Ovary (tissue), 7 donors: ENCODE measurements at regions not wholly inside any gene's neighbourhood (a gene's known extent, or its start where the extent isn't known, plus 50 kb on each side); places are given as distances from the start of the nearest gene placed in this dataset.

Experiments used
- DNase-seq, 5 donors: peaks; one replicate each; pipeline ENCODE4 v3.0.0-alpha.2; 2019 to 2020
- H3K27ac ChIP-seq, 2 donors: fragments of 200-600 bp; one replicate each; pipeline versions ENCODE4 v1.5.1 to v1.8.0; 2019 to 2022
- H3K27me3 ChIP-seq: fragments of 200-600 bp; one replicate; pipeline ENCODE4 v1.8.0; 2022
- H3K36me3 ChIP-seq: fragments of 200-600 bp; sonication (generic); one replicate; pipeline ENCODE4 v1.5.1; 2019
- H3K4me1 ChIP-seq: one replicate; pipeline ENCODE4 v1.8.1; 2013; ENCODE audit warnings: mild to moderate bottlenecking, moderate library complexity; ENCODE audit not compliant: insufficient read depth
- H3K4me3 ChIP-seq: fragments of 200-600 bp; sonication (generic); one replicate; pipeline ENCODE4 v1.5.1; 2017
- H3K9me3 ChIP-seq, 2 donors: fragments of 200-600 bp in 1 of 2; sonication (generic) in 1 of 2; one replicate each; pipeline versions ENCODE4 v1.5.1 to v1.8.1; 2013 to 2019; ENCODE audit warnings: mild to moderate bottlenecking in 1 of 2, moderate library complexity in 1 of 2
- CTCF ChIP-seq, 3 donors: fragments of 450-650 bp in 2 of 3; fragments of 200-600 bp in 1 of 3; IDR thresholded peaks; one replicate each; pipeline versions ENCODE4 v1.5.1 to v1.8.0; 2016 to 2022; ENCODE audit warnings: antibody characterized with exemption in 3 of 3, mild to moderate bottlenecking in 1 of 3
- EP300 ChIP-seq: sonication (generic); formaldehyde crosslinking; IDR thresholded peaks from one replicate; pipeline ENCODE4 v1.6.1; 2017; ENCODE audit warnings: antibody characterized with exemption
- POLR2A ChIP-seq: fragments of 450-650 bp; IDR thresholded peaks from one replicate; pipeline ENCODE4 v1.6.1; 2017; ENCODE audit warnings: antibody characterized with exemption, mild to moderate bottlenecking, moderate library complexity
- WGBS, 3 donors: extraction: QIAGEN DNeasy Blood & Tissue Kit in 1 of 3; methylation state at CpG; one replicate each; pipeline versions ENCODE4 v1.1.5 to v1.1.7; 2013 to 2017; 5-methylcytosine and 5-hydroxymethylcytosine counted together
- intact Hi-C, 4 donors: fragments of 100-400 bp; cut with DNase I; formaldehyde crosslinking; loops; one replicate each; pipeline versions ENCODE4 v1.11.0 to v1.15.1; 2022 to 2023
- donor health status: DM: no; HTN: no; CAD: no; lungs with moderate emphysema.
- donor health status: DM: no; HTN: no; CAD: no.
- donor health status: Bipolar disorder and iron deficiency.
- donor health status: DM: no; HTN: no; CAD: no.
- donor health status: DM: yes; HTN: yes; CAD: no.

DNA sequence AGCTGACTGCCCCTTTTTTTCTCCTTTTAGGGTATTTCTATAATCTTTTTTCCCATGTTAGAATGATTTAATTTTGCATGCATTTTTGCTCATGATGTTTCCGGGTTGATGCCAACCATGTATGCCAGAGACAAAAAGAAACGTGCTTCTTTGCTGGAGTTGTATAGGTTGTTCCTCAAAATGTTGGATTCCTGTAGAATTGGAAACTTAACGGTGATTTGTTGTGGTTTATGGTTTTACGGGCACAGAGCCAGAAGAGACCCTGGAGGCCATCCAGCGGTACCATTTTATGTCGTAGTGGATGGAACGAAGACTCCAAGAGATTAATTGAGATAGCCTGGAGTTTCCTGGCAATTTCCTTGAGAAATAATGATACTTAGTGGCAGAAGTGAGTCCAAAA, 481.5 kb upstream of the RGMA start:
- no peak for DNase-seq
- Histone ChIP-seq H3K36me3 (no peaks in the 10 kb centered on the region), H3K9me3 (no peaks in the 10 kb centered on the region), H3K4me1 (no peaks in the 10 kb centered on the region), H3K27ac (no peak overlapping the region), H3K4me3 (no peak overlapping the region), H3K27me3 (no peaks in the 10 kb centered on the region)
- WGBS, 3 donors, result 73 to 77% (median 77%) methylated on average over 7 of the region's 7 CpGs
- TF ChIP-seq CTCF (IDR thresholded peaks at IDR 0.05) (no peak), POLR2A (no peak), EP300 (no peak)
- intact Hi-C loops, result no loop called here

GRCh38 chr15:93566762-93567161, 477.8 kb upstream of the RGMA start:
- WGBS, 3 donors, result 74 to 81% (median 78%) methylated on average over 3 of the region's 3 CpGs
- Histone ChIP-seq H3K27me3 (no peaks in the 10 kb centered on the region), H3K4me1 (peaks cover 1% of the 10 kb centered on the region), H3K27ac (no peak overlapping the region), H3K36me3 (no peaks in the 10 kb centered on the region), H3K9me3 (no peaks in the 10 kb centered on the region), H3K4me3 (no peak overlapping the region)
- DNase-seq, result no peak
- intact Hi-C loops, result no loop called here
- TF ChIP-seq POLR2A, result no peak
- no peak for TF ChIP-seq EP300
- TF ChIP-seq CTCF (IDR thresholded peaks at IDR 0.05), result no peak

DNA sequence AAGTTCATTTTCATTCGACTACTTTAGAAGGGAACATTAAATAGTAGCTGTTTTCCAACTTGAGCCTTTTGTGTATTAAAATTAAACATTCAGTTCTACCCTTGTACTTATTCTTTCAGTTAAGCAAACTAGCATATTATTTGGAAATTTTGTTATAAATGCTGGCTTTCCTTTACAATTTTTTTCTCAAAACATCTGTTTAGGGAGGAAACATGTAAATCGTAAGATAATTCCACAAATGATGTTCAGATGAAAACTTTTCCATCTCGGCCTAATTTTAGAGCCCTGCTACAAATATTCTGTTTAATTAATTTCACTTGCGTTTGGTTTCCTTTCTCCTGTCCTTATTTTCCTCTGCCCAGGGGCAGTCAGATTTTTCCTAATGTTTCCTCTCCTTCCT, 476.2 kb upstream of the RGMA start:
- TF ChIP-seq CTCF (IDR thresholded peaks at IDR 0.05) (no peak), EP300 (no peak), POLR2A (no peak)
- H3K4me1 ChIP-seq, result peaks cover 1% of the 10 kb centered on the region
- no peaks in the 10 kb centered on the region for H3K36me3 ChIP-seq
- WGBS, 3 donors, result 8 to 16% (median 10%) methylated on average over 4 of the region's 4 CpGs
- intact Hi-C loops, result no loop called here
- no peaks in the 10 kb centered on the region for H3K27me3 ChIP-seq
- no peak overlapping the region for H3K4me3 ChIP-seq
- no peaks in the 10 kb centered on the region for H3K9me3 ChIP-seq
- no peak for DNase-seq
- no peak overlapping the region for H3K27ac ChIP-seq

DNA sequence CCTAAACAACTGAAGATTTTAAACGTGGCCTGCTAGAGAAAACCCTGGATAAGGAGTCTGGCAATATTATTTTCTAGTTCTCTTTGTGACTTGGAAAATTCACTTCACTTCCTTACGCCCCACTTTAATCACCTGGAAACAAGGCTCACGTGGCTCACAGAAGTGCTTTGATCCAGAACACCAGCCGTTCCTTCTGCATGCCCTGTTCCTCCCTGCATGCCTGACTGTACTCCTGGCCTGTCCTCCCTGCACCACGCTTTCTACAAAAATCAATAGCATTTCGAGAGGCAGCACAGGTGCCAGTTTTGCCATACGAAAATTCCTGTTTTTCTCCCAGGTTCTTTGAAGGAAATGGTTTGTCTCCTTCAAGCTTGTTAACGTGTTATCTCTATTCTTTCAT, 474.2 kb upstream of the RGMA start:
- Histone ChIP-seq H3K4me3 (no peak overlapping the region), H3K27ac (no peak overlapping the region), H3K36me3 (no peaks in the 10 kb centered on the region), H3K27me3 (no peaks in the 10 kb centered on the region), H3K4me1 (peaks cover 1% of the 10 kb centered on the region), H3K9me3 (no peaks in the 10 kb centered on the region)
- WGBS, 3 donors, result 81 to 83% (median 82%) methylated on average over 8 of the region's 8 CpGs
- no peak for DNase-seq
- TF ChIP-seq POLR2A (no peak), EP300 (no peak), CTCF (IDR thresholded peaks at IDR 0.05) (no peak)
- intact Hi-C loops, result no loop called here
